Stomach (tissue), 8 donors: ENCODE measurements at regions not wholly inside any gene's neighbourhood (a gene's known extent, or its start where the extent isn't known, plus 50 kb on each side); places are given as distances from the start of the nearest gene placed in this dataset.
"Not testable (repeated sequence)": the region's sequence is repeated elsewhere in the genome, so short reads cannot be mapped to it uniquely, and the experiment has no call there.

Experiments used
- DNase-seq, 2 donors: peaks; one replicate each; pipeline versions ENCODE4 v3.0.0 to v3.0.0-alpha.2; 2013 to 2019
- H3K27ac ChIP-seq, 5 donors: fragments of 200-600 bp in 4 of 5; sonication (generic) in 4 of 5; one replicate each; pipeline ENCODE4 v1.5.1; 2013 to 2019; ENCODE audit warnings: mild to moderate bottlenecking in 1 of 5, moderate library complexity in 1 of 5
- H3K27me3 ChIP-seq, 3 donors: fragments of 200-600 bp; sonication (generic); one replicate each; pipeline ENCODE4 v1.5.1; 2017 to 2019; ENCODE audit warnings: mixed run types in 1 of 3
- H3K36me3 ChIP-seq, 4 donors: fragments of 200-600 bp; sonication (generic); 1 replicate in 3 of 4; 2 replicates in 1 of 4; pipeline ENCODE4 v1.5.1; 2016 to 2019
- H3K4me1 ChIP-seq, 4 donors: fragments of 200-600 bp; sonication (generic); one replicate each; pipeline ENCODE4 v1.5.1; 2016 to 2019
- H3K4me3 ChIP-seq, 4 donors: fragments of 200-600 bp; sonication (generic) in 3 of 4; one replicate each; pipeline ENCODE4 v1.5.1; 2016 to 2019; ENCODE audit warnings: mild to moderate bottlenecking in 1 of 4
- H3K9me3 ChIP-seq, 4 donors: fragments of 200-600 bp; sonication (generic); one replicate each; pipeline ENCODE4 v1.5.1; 2016 to 2019
- EP300 ChIP-seq: sonication (generic); formaldehyde crosslinking; IDR thresholded peaks from one replicate; pipeline ENCODE4 v1.6.1; 2017; ENCODE audit warnings: antibody characterized with exemption
- POLR2A ChIP-seq, 4 donors: fragments of 450-650 bp; IDR thresholded peaks; one replicate each; pipeline ENCODE4 v1.6.1; 2016; ENCODE audit warnings: antibody characterized with exemption in 4 of 4, control low read depth in 2 of 4, mild to moderate bottlenecking in 1 of 4, moderate library complexity in 1 of 4
- POLR2AphosphoS5 ChIP-seq, 3 donors: sonication (generic); formaldehyde crosslinking; IDR thresholded peaks; one replicate each; pipeline ENCODE4 v1.6.1; 2016; ENCODE audit warnings: antibody characterized with exemption in 3 of 3
- WGBS, 5 donors: extraction: QIAGEN DNeasy Blood & Tissue Kit in 3 of 5; methylation state at CpG; one replicate each; pipeline versions ENCODE4 v1.1.5 to v1.1.7; 2013 to 2018; 5-methylcytosine and 5-hydroxymethylcytosine counted together
- intact Hi-C: fragments of 100-400 bp; cut with DNase I; formaldehyde crosslinking; loops from one replicate; pipeline ENCODE4 v1.15.1; 2023; ENCODE audit warnings: low total_unique reads
- TF ChIP-seq, protein P1 (sequence below), 7 experiments: fragments of 450-650 bp in 4 of 7; fragments of 200-600 bp in 3 of 7; sonication (generic) in 3 of 7; IDR thresholded peaks; one replicate each; pipeline ENCODE4 v1.5.1; 2016 to 2019; ENCODE audit warnings: antibody characterized with exemption in 7 of 7, control low read depth in 2 of 7, mild to moderate bottlenecking in 1 of 7
- donor health status: healthy with polysubstance abuse.
- donor health status: Bipolar disorder and iron deficiency.
- donor health status: healthy.

GRCh38 chr11:87628957-87629356 lies 546.3 kb downstream of the RAB38 start:
- H3K9me3 ChIP-seq, result peaks cover 0 to 6% (median 0%) of the 10 kb centered on the region in 4 donors
- no peaks in the 10 kb centered on the region for H3K27me3 ChIP-seq
- TF ChIP-seq, protein P1, sequence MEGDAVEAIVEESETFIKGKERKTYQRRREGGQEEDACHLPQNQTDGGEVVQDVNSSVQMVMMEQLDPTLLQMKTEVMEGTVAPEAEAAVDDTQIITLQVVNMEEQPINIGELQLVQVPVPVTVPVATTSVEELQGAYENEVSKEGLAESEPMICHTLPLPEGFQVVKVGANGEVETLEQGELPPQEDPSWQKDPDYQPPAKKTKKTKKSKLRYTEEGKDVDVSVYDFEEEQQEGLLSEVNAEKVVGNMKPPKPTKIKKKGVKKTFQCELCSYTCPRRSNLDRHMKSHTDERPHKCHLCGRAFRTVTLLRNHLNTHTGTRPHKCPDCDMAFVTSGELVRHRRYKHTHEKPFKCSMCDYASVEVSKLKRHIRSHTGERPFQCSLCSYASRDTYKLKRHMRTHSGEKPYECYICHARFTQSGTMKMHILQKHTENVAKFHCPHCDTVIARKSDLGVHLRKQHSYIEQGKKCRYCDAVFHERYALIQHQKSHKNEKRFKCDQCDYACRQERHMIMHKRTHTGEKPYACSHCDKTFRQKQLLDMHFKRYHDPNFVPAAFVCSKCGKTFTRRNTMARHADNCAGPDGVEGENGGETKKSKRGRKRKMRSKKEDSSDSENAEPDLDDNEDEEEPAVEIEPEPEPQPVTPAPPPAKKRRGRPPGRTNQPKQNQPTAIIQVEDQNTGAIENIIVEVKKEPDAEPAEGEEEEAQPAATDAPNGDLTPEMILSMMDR (IDR thresholded peaks at IDR 0.05), result no peak
- TF ChIP-seq POLR2A (IDR thresholded peaks at IDR 0.05) (no peak), EP300 (no peak), POLR2AphosphoS5 (IDR thresholded peaks at IDR 0.05) (no peak)
- H3K4me3 ChIP-seq, result no peak overlapping the region
- H3K27ac ChIP-seq, result no peak overlapping the region
- H3K4me1 ChIP-seq, result no peaks in the 10 kb centered on the region
- no peaks in the 10 kb centered on the region for H3K36me3 ChIP-seq
- intact Hi-C loops, result no loop called here
- DNase-seq, result no peak

DNA sequence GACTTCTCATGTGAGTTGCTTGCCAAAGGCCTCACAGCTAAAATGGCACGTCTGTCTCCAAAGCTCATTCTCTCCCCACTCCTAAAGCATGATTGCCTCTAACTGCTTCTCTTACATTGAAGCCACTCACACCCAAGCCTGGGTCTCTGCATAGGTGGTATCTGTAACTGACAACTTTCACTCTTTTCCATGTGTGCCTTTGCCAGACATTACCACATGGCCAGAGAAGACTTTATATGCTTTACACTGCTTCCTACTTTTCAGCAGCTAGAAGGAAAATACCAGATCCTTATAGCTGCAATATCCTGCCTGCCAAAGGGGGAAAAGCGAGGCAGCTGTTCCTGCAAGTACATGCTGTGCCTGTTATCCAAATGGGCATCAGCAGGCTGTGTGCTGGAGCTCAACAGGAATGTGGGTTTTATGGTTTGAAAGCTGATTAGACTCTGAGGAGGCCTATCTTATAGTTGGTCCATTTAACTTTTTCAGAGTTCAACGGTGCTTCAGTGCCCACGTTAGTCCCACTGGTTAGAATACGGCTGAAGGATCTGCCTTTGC lies 547.1 kb downstream of the RAB38 start:
- intact Hi-C loops, result no loop called here
- H3K36me3 ChIP-seq, result no peaks in the 10 kb centered on the region
- peaks cover 0 to 6% (median 0%) of the 10 kb centered on the region in 4 donors for H3K9me3 ChIP-seq
- TF ChIP-seq, protein P1 (IDR thresholded peaks at IDR 0.05), result no peak
- TF ChIP-seq EP300 (no peak), POLR2AphosphoS5 (IDR thresholded peaks at IDR 0.05) (no peak), POLR2A (IDR thresholded peaks at IDR 0.05) (no peak)
- 69 to 78% (median 75%) methylated on average over 5 of the region's 5 CpGs for WGBS, 5 donors
- DNase-seq, result no peak
- H3K27me3 ChIP-seq, result no peaks in the 10 kb centered on the region
- H3K4me3 ChIP-seq, result no peak overlapping the region
- H3K27ac ChIP-seq, result no peak overlapping the region
- H3K4me1 ChIP-seq, result no peaks in the 10 kb centered on the region

DNA sequence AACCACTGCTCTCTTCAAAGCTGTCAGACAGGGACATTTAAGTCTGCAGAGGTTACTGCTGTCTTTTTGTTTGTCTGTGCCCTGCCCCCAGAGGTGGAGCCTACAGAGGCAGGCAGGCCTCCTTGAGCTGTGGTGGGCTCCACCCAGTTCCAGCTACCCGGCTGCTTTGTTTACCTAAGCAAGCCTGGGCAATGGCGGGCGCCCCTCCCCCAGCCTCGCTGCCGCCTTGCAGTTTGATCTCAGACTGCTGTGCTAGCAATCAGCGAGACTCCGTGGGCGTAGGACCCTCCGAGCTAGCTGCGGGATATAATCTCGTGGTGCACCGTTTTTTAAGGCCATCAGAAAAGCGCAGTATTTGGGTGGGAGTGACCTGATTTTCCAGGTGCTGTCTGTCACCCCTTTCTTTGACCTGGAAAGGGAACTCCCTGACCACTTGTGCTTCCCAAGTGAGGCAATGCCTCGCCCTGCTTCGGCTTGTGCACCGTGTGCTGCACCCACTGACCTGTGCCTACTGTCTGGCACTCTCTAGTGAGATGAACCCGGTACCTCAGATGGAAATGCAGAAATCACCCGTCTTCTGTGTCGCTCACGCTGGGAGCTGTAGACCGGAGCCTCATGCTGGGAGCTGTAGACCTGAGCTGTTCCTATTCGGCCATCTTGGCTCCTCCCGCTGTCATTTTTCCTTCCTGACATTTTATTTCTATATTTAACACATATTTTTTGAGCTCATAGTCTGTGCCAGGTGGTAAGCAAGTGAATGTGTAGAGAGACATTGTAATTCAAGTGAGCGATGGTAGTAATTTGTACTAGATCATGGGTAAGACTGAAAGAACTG lies 551.5 kb downstream of the RAB38 start:
- H3K36me3 ChIP-seq, DNase-seq, intact Hi-C loops, H3K4me3 ChIP-seq, H3K9me3 ChIP-seq, H3K4me1 ChIP-seq, H3K27ac ChIP-seq, H3K27me3 ChIP-seq: not testable (repeated sequence)
- 53 to 80% (median 70%) methylated on average over 19 to 24 of the region's 24 CpGs for WGBS, 5 donors

- intact Hi-C loops, result no loop called here
- H3K36me3 ChIP-seq, result no peaks in the 10 kb centered on the region
- no peaks in the 10 kb centered on the region for H3K4me1 ChIP-seq
- no peak for DNase-seq
- TF ChIP-seq POLR2A (IDR thresholded peaks at IDR 0.05), result no peak
- TF ChIP-seq POLR2AphosphoS5 (IDR thresholded peaks at IDR 0.05), result no peak
- no peak for TF ChIP-seq EP300
- TF ChIP-seq, protein P1 (IDR thresholded peaks at IDR 0.05), result no peak
- H3K9me3 ChIP-seq, result no peaks in the 10 kb centered on the region
- no peaks in the 10 kb centered on the region for H3K27me3 ChIP-seq
- no peak overlapping the region for H3K4me3 ChIP-seq
- no peak overlapping the region for H3K27ac ChIP-seq
These were observed 558.7 kb downstream of the RAB38 start for GRCh38 chr11:87616511-87616910.

DNA sequence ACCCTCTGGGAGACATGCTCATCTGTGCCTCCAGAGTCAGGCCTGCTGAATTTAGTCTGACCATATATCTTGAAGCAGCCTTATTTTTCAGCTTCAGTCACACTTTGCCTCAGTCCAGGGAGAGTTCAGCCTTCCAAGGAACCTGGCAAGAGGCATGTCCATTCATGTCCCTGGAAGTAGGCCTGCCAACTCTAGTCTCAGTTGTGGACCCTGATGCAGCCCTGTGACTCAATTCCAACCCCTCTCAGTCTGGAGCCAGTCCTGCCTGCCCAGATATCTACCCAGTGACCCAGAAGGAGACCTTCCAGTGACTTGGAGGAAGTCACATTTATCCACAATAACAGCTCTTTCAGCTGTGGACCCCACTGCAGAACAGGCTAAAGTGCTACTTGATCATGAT lies 566.6 kb downstream of the TMEM135 start:
- intact Hi-C loops, result no loop called here
- TF ChIP-seq, protein P1 (IDR thresholded peaks at IDR 0.05), result no peak
- TF ChIP-seq POLR2A (IDR thresholded peaks at IDR 0.05) (no peak), POLR2AphosphoS5 (IDR thresholded peaks at IDR 0.05) (no peak)
- no peaks in the 10 kb centered on the region for H3K9me3 ChIP-seq
- H3K36me3 ChIP-seq, result no peaks in the 10 kb centered on the region
- no peak overlapping the region for H3K27ac ChIP-seq
- H3K4me1 ChIP-seq, result no peaks in the 10 kb centered on the region
- H3K27me3 ChIP-seq, result no peaks in the 10 kb centered on the region
- no peak overlapping the region for H3K4me3 ChIP-seq
- DNase-seq, result no peak
